GM19397 (cell line): ENCODE measurements at regions not wholly inside any gene's neighbourhood (a gene's known extent, or its start where the extent isn't known, plus 50 kb on each side); places are given as distances from the start of the nearest gene placed in this dataset.

Source experiments
- ATAC-seq: cut with Tn5 transposase; IDR thresholded peaks from one replicate; pipeline ENCODE4 v1.9.1; 2021; ENCODE audit warnings: mild to moderate bottlenecking, moderate library complexity; ENCODE audit not compliant: unreplicated experiment

- no peak for ATAC-seq
Measured at GRCh38 chr2:15855766-15856260, 84.5 kb upstream of the MYCN start.

GRCh38 chr2:15856318-15856717 is 84.0 kb upstream of the MYCN start:
- ATAC-seq: no peak

GRCh38 chr2:15858466-15858865 is 81.9 kb upstream of the MYCN start:
- no peak for ATAC-seq

GRCh38 chr2:15860051-15860663 is 80.2 kb upstream of the MYCN start:
- no peak for ATAC-seq

DNA sequence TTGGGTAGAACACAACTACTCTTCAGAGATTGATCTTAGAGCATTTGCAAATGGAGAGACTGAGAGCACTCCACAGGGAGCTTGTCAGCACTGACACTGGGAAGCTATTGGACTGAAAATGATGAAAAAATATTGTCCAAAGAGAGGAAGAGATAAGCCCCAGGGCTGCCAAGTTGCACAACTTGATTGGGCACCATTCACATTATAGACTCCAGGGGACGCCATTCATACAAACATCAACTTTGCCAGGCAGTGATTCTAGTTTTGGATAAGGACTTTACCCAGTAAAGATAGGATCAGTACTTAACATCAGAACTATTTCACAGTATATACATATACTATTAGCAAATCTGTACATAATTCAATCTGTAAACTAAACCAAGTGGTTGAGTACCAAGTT is 79.6 kb upstream of the MYCN start:
- no peak for ATAC-seq

DNA sequence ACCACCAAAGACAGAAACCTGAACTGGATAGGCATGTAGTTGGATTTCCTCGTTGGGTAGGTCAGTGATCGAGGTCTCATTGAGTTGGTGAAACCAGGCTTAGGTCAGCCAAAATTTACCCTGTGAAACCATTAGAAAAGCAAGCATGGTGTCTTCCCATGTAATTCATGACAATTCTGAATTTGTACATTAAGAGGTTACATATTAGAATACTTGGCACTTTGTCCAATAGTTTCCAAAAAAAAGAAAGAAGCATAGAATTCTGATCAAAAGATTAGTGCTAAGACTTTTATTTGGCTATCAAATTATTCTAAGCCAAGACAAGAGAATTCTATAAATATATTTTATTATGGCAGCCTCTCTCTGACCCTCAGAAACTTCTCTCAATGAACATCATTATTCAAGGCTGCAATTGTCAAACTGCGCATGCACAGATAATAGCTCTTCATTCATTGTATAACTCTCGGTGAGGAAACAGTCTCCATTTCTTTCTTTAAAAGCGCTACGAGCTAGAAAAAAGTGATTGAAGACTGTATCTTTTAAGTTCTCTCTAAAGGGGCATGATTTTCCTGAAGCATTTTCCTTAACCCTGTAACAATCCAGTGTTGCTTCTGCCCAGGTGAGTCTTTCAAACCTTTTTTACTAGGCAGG is 79.1 kb upstream of the MYCN start:
- no peak for ATAC-seq

DNA sequence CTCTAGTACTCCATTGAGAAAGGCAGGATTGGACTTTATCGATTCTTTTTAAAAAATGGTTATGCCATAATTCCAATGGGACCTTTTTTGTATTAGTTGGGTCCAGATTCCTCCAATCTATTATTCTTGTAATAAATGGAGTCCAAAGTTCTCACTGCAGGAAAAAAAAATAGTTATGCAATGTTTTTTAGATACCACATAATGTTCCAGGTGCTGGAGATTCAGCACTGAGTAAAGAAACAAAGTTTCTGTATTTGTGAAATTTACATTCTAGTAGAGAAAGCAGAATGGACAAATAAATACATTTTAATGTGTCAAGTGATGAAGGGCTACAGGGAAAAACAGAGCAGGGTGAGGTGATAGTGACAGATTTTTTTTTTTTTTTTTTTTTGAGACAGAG is 78.5 kb upstream of the MYCN start:
- ATAC-seq: no peak

DNA sequence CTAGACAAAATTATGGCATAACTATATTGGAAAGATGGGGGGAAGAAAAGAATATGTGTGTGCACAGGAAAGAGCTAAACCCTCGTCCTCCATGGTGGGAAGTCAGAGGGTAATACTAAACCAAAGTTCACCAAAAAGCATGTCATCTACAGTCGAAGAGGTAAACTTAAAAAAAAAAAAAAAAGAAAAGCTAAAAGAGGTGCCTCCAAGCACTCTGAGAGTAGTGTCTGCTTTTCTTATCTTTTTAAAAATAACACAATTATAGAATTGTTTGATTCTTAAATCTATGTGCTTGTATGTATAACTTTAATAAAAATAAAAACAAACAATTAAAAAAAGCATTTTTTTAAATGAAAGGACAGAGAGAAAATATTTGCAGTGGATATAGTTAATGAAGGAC is 77.3 kb upstream of the MYCN start:
- no peak for ATAC-seq

DNA sequence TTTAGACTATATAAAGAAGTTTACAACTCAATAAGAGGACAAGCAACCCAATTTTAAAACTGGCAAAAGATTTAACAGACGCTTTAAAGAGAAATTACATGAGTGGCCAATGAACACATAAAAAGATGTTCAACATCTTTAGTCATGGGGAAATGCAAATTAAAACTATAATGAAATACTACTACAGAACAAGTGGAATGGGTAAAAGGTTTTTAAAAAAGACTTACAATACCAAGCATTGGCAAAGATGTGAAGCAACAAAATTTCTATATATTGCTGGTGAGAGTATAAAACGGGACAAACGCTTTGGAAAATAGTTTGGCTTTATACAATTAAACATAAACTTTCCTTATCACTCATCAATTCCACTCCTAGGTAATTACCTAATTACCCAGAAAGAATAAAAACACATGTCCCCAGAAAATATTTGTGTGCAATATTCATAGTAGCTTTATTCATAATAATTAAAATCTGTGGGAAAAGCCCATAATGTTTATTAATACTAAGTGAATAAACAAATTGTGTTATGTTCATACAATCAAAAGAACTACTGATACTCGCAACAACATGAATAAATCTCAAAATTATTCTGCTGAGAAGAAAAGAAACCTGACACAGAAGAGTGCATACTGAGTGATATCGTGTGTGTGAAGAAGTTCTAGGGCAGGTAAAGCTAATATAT is 76.7 kb upstream of the MYCN start:
- no peak for ATAC-seq

DNA sequence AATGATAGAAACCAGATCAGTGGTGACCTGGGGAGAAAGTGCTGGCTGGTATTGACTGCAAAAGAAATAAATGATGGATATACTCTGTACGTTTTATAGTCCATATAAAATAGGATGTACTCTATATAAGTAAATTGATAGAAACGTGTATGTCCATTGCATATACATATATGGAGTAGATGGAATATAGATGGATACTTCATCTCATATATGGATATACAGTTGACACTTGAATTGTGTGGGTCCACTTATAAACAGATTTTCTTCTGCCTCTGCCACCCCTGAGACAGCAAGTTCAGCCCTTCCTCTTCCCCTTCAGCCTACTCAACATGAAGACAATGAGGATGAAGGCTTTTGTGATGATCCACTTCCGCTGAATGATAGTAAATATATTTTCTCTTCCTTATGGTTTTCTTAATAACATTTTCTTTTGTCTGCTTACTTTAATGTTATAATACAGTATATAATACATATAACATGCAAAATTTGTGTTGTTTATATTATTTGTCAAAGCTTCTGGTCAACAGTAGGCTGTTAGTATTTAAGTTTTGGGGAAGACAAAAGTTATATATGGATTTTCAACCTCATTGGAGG is 76.1 kb upstream of the MYCN start:
- ATAC-seq: no peak

GRCh38 chr2:15865923-15866322 is 74.4 kb upstream of the MYCN start:
- ATAC-seq: no peak

- no peak for ATAC-seq
Measured at GRCh38 chr2:15866563-15867193, 73.7 kb upstream of the MYCN start.

DNA sequence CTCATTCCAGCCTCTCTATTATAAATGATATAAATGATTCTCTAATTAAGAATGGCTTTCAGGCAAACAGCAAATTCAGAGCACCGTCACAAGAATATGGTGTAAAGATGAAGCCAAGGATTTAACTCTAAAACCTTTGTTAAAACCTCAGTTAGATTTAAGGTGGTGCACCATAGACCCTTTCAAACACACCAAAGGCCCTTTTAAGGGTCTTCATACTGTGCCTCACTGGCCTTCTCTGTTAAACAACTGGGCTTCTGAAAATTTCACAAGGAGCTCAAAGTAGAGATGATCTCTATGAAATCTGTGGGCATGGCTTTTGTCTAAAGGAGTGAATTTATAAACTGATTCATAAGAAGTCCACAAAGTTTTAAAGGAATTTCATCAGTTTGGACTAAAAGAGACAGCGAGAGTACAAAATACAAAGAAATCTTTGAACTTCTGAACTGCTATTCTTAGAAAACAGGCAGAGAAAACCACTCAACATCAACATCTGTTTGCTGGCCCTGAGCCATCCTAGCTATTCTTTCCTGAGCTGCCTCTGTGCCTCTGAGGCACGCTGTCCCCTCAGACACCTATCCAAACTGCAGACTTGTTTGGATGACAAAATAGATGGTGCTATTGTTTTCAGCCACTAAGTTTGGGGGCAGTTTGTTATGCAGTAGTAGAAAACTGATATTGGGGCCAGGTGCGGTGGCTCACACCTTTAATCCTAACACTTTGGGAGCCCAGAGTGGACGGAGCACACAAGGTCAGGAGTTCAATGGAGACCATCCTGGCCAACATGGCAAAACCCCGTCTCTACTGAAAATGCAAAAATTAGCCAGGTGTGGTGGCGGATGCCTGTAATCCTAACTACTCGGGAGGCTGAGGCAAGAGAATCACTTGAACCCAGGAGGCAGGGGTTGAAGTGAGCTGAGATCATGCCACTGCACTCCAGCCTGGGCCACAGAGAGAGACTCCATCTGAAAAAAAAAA is 72.9 kb upstream of the MYCN start:
- no peak for ATAC-seq

DNA sequence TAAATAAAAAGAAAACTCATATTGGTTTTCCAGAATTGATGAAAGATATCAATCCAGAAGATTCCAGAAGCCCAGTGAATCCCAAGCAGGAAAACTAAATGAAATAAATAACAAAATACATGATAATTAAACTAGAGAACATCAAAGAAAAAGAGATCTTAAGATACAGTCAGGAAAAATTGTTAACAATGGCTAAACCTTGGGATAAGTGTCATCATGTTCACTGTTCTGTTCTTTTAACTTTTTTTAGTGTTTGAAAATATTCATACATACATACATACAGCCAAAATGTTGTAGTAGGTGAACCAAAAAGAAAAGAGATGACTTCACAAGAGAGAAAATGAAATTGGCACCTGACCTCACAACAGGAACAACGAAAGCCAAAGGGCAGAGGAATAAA is 72.2 kb upstream of the MYCN start:
- ATAC-seq: no peak

DNA sequence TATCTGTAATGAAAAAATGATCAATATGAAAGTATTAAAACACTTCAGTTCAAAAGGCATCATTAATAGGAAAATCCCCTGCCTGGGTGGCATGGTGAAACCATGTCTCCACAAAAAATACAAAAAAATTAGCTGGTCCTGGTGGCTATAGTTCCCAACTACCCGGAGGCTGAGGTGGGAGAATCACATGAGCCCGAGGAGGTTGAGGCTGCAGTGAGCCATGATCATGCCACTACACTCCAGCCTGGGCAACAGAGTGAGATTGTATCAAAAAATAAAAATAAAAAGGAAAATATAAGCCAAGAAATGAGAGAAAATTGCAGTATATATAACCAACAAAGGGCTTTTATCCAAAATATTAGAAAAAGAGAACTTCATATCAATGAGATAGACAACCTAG is 71.6 kb upstream of the MYCN start:
- no peak for ATAC-seq

DNA sequence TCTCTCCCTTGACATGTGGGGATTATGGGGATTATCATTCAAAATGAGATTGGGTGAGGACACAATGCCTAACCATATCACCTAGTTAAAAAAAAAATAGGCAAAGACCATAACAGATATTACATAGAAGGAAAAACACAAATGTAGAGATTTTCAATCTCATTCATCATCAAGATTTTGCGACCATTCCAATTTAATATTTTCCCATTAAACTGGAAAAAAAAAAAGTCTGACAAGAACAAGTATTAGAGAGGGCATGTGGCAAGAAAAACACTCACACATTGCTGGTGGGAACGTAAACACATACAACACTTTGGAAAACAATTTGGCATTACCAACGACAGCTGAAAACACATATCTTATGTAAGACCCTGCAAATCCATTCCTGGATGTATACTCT is 71.0 kb upstream of the MYCN start:
- ATAC-seq: no peak

- ATAC-seq: no peak
Measured at GRCh38 chr2:15869871-15870270, 70.5 kb upstream of the MYCN start.

DNA sequence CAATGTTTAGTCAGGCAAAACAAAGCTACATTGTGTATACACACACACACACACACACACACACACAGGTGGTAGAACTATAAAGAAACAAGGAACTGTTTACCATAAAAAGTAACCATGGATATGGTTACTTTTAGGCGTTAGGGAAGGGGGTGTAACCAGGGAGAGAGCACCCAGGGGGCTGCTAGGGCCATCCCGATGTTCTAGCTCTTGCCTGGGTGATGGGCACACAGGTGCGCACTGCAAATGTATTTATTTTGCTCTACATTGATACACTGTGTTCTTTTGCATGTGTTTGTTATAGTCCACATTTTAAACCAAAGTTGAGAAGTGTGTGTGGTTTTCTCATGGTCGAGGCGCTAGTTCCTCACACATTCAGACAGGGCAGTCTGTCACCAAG is 69.8 kb upstream of the MYCN start:
- no peak for ATAC-seq

DNA sequence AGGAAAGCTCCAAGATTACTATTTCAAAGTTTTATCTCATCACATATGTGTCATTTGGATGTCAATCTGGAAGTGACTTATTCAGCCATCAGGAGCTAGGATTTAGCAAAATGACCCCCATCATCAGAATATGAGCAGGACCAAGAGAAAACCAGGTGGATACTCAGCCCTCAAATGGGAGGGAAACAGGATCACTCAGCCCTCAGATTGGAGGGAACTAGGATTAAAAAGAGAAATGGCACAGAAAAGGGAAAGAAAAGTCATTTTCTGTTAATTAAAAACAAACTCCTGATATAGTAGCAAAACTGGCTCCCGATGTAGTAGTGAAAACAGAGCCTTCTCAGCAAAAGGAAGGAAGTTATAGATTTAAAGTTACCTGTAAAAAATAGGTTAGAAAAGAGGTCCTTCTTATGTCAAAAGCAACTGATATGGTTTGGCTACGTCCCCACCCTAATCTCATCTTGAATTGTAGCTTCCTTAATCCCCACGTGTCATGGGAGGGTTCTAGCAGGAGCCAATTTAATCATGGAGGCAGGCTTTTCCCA is 69.0 kb upstream of the MYCN start:
- ATAC-seq: no peak

DNA sequence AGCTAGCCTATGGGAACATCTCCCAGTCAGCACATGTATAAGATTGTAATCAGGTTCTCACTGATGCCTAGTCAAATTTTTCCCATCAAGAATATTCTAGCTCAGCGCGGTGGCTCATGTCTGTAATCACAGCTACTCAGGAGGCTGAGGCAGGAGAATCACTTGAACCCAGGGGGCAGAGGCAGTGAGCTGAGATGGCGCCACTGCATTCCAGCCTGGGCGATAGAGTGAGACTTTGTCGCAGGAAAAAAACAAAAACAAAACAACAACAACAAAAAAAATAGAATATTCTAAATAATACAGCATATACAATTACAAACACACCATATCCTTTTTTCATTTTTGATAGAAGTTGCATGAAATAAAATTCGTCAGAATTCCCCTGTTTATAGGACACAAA is 67.5 kb upstream of the MYCN start:
- no peak for ATAC-seq
